Fibroblast of peridontal ligament (primary cell): ENCODE measurements at regions not wholly inside any gene's neighbourhood (a gene's known extent, or its start where the extent isn't known, plus 50 kb on each side); places are given as distances from the start of the nearest gene placed in this dataset.

Source experiments
- DNase-seq: peaks from one replicate; pipeline ENCODE4 v3.0.0-alpha.2; 2010; ENCODE audit errors: extremely low read depth

DNA sequence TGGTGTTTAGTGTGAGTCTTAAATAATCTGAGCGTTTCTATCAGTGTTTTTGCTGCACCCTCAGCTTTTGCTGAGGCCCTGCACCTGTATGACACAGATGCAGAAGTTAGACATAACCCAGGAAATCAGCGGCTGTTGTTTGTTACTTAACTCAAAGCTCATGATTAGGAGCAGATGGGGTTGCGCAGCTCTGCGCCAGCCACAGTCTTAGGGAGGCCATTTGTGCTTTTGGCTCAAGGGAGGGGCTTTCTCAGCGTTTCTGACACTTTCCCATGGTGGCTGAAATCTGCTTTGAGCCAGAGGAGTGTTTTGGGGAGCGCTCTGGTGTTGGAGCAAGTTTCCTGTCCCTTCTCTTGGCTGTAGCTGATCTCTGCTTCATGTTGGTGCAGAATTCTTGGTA lies 433.8 kb downstream of the NAF1 start:
- DNase-seq: no peak

DNA sequence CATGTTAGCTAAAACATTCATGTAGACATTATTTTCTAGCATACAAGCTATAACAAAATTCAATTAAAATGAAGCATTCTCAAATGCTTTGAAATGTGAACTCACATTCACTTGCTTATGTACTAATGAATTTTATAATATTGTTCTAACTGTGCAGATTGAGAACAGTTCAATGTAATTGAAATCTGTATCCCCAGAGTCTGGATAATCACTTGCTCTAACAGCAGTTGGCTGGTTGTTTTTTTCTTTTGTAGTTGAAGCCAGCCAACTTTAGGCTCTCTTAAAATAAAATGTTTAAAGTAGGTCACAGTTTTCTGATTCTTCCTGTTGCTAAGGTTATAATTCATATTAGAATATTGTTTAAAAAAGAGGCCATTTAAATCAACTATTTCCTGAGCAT lies 438.9 kb downstream of the NAF1 start:
- no peak for DNase-seq

DNA sequence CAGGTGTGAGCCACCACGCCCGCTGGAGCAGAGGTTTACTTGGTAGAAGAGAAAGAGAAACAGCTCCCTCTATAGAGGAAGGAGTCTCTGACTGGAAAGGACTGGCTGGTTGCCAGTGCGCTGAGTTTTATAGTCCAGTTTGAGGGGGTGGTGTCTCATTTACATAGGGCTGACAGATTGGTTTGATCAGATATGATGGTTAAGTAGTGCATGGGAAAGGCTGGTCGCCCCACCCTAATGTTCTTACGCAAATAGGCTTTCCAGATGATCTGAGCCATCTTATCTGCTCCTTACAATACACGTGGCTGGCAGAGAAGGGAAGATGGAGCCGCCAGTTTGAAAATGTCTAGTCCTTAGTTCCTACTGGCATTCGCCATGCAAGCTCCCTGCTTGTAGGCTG lies 439.5 kb downstream of the NAF1 start:
- no peak for DNase-seq

- no peak for DNase-seq
Measured at GRCh38 chr4:162715401-162715800, 451.3 kb downstream of the NAF1 start.

- no peak for DNase-seq
Measured at GRCh38 chr4:162707962-162708361, 458.7 kb downstream of the NAF1 start.

GRCh38 chr4:162706632-162707031 lies 460.1 kb downstream of the NAF1 start:
- DNase-seq: no peak

- DNase-seq: no peak
Measured at GRCh38 chr4:162706051-162706450, 460.6 kb downstream of the NAF1 start.

- no peak for DNase-seq
Measured at GRCh38 chr4:162705130-162705803, 461.4 kb downstream of the NAF1 start.

DNA sequence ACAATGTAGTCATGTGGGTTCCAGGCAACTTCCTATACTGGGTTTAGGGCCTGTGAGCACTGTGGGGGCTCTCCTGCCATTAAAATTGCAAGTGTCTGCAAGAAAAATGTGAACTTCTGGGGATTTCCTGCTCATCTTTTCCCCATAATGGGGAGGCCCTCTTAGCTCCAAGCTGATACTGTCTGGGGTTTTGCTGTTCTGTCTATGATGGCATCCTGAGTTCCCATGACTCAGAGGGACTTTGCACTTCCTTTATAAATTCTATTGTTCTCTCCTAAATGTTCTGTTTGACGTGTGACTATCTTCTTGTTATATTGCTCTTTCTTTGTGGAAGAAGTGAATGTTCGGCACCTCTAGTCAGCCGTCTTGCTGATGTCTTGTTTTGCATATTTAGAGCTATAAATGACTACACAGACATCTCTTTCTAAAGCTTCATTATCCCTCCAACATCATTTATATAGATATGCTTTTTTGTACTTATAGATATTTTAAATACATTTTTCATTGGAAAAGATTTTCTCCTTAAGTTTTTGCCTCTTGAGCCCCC lies 465.8 kb downstream of the NAF1 start:
- no peak for DNase-seq

GRCh38 chr4:162700358-162700757 lies 466.3 kb downstream of the NAF1 start:
- DNase-seq: no peak

DNA sequence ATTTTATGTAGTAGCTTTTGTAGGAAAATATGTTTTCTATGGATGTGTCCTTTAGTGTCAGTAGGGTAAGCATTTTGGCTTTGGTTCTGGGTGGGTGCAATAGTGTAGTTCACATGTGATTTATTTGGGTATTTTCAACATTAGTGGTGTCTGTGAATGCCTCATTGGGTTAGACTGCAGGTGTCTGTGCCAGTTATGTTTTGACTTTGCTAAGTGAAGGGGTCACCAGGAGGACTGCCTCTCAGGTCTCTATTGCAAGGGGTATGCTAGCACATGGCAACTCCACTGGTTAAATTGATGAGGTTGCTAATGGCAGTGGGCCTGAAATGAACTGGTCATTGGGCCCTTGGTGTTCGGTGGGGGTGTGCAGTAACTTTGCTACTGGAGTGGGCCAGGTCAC lies 467.1 kb downstream of the NAF1 start:
- DNase-seq: no peak

- no peak for DNase-seq
Measured at GRCh38 chr4:162685410-162685809, 481.3 kb downstream of the NAF1 start.

DNA sequence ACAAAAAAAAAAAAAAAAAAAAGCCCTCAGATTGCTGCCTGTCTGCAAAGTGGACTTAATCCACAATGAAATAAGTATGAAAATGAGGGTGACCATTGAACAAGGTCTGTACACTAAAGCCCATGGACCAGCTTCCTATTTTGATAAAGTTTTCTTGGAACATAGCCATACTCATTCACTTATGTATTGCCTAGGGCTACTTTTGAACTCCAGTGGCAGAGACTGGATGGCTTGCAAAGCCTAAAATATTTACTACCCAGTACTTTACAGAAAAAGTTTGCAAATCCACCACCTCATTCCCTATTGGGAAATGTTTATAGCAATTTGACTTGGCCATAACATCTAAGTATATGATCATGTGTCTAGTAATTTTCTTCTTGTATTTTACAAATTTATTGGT lies 481.7 kb downstream of the NAF1 start:
- DNase-seq: no peak

- DNase-seq: no peak
Measured at GRCh38 chr4:162684371-162684700, 482.4 kb downstream of the NAF1 start.

DNA sequence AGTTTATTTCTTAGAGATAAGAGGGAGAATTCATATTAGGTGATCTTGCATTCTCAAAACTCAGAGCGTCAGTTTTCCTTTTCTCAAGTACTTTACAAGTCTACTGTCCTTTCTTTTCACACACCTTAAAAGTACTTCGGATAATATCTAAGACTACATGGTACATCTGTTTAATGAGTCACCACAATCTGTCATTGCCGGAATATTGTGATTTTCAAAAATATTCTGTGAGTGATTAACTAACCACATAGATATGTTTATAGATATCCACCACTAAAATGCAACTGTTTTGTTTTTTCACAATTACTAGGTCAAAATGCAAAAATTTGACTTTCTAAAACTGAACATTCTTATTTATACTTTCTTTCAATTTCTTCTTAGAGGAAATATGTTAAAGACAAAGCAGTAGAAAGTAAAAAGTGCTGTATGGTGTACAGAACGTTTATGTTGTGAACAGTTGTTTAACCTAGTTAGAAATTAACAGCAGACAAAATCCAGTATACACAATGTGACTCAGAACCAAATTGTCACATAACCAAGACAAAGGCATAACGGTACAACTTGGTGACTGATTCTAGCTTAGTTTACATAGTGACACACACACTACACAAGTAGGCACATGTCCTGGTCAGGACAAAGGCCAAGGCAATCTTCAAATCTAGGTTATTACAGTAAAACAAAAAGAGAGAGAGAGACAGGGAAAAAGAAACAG lies 482.9 kb downstream of the NAF1 start:
- no peak for DNase-seq

DNA sequence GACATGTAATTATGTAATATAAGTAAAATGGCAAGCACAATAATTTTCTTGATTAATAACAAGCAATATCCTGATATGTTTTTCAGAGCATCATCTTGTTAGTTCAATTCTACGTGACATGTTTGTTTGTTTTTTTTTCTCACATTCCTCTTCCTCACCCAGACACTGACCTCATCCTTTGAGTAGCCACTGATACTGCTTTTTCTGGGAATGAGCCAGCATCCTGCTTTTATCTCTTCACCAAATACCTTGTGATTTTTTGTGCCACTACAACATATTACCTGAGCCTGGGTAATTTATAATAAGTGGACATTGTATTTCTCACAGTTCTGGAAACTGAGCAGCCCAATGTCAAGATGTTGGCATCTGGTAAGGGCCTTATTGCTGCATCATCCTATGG lies 484.0 kb downstream of the NAF1 start:
- no peak for DNase-seq

- no peak for DNase-seq
Measured at GRCh38 chr4:162681212-162681611, 485.5 kb downstream of the NAF1 start.

DNA sequence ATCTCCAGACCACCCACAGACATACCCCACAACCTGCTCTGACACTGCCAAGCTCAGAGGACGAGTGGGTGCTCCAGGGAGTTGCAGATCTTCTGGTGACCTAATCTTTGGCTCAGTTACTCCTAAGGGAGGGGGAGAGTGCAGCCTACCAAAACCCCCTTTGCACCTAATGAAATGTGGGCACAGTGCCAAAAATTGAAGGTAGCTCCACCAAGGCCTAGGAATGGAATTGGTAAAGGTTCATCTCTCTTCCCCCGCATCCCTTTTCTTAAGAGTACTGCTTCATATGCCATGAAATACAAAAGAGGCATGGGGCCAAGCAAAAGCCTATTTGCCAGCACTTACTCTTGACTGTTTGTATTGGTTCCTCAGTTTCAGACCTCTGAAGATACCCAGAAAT lies 491.0 kb downstream of the NAF1 start:
- DNase-seq: no peak

- DNase-seq: no peak
Measured at GRCh38 chr4:162661913-162662312, 498.1 kb upstream of the FSTL5 start.

- DNase-seq: no peak
Measured at GRCh38 chr4:162659716-162660115, 495.9 kb upstream of the FSTL5 start.

DNA sequence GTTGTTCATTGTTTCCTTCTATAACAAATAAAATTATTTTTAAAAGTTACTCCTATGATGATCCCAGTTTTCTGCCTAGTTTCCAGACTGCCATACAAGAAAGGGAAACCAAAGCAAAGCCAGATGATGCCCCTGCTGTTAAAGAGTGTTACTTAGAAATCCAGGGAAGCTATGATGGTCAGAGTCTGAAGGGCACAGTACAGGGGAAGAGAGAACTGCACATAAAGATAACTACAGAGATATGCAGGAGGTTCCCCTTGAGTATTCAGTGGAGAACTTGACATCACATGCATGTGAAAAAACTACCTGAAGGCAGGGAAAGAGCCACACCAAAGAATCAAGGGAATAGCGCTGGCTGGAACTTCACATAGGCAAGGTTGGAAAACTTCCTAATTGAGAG lies 494.2 kb upstream of the FSTL5 start:
- DNase-seq: no peak

DNA sequence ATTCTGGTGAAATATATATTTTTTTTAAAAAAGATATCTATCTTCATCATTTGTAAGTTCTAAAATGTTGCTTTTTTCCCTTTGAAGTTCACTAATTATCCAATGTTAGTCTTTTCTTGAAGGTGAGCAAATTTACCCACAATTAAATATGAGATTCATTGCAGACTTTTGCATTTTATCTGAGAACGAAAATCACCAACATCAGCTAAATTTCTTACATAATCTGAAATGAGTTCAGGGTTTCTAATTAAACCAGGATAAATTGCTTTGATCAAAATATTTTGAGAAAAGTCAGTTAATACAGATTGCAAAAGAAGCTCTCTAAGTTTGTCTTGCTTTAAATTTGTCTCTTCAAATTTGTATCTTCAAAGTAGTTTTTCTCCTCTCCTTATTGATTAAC lies 486.4 kb upstream of the FSTL5 start:
- DNase-seq: no peak

- DNase-seq: no peak
Measured at GRCh38 chr4:162645381-162645780, 481.6 kb upstream of the FSTL5 start.

DNA sequence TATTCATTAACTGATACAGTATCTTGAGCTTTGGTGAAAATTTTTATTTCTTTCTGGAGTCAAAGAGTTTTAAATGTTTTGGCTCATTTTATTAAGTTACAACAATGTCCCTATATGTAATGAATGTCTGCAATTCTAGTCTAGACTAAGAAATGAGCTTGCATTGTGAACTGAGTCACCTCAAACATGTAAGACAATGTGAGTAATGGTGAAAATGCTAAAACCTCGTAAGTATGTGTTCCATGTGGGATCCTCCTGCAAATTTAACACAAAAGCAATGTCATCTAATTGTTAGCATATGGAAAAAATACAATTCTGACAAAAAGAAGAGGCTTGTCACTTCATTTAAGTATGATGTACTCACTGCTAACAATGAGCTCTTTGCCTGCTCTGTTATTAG lies 480.5 kb upstream of the FSTL5 start:
- no peak for DNase-seq
